GM12865 (cell line): ENCODE measurements at regions not wholly inside any gene's neighbourhood (a gene's known extent, or its start where the extent isn't known, plus 50 kb on each side); places are given as distances from the start of the nearest gene placed in this dataset.

Experiments used
- DNase-seq: peaks from one replicate; pipeline ENCODE4 v3.0.0; 2010; ENCODE audit warnings: low read depth
- H3K4me3 ChIP-seq: 2 replicates; pipeline ENCODE4 v1.5.1; 2011; ENCODE audit warnings: mild to moderate bottlenecking, low read depth, low read length, control low read depth
- TF ChIP-seq, protein P1 (sequence below): IDR thresholded peaks from 2 replicates; pipeline ENCODE4 v1.5.1; 2011; ENCODE audit warnings: low read length, control low read depth, low read depth, inconsistent platforms; ENCODE audit not compliant: insufficient read depth; ENCODE audit errors: missing control alignments

DNA sequence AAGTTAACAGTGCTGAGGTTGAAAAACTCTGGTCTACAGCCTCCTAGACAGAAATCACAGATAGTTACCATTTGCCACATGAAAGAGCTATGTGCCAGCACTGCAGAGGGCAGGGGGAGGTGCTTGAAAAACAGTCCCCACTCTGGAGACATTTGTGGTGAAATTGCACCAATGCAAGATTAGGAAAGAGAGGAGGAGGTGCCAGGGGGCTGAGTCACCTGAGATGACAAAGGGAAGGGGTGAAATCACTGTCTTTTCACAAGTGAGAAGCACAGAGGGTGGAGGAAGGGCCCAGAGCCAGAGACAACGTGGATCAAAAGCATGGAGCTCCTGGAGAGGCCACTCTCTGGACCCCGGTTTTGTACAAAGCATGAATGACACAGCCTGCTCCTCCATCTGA is 196.3 kb downstream of the BUD13 start:
- TF ChIP-seq, protein P1, sequence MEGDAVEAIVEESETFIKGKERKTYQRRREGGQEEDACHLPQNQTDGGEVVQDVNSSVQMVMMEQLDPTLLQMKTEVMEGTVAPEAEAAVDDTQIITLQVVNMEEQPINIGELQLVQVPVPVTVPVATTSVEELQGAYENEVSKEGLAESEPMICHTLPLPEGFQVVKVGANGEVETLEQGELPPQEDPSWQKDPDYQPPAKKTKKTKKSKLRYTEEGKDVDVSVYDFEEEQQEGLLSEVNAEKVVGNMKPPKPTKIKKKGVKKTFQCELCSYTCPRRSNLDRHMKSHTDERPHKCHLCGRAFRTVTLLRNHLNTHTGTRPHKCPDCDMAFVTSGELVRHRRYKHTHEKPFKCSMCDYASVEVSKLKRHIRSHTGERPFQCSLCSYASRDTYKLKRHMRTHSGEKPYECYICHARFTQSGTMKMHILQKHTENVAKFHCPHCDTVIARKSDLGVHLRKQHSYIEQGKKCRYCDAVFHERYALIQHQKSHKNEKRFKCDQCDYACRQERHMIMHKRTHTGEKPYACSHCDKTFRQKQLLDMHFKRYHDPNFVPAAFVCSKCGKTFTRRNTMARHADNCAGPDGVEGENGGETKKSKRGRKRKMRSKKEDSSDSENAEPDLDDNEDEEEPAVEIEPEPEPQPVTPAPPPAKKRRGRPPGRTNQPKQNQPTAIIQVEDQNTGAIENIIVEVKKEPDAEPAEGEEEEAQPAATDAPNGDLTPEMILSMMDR = no peak

DNA sequence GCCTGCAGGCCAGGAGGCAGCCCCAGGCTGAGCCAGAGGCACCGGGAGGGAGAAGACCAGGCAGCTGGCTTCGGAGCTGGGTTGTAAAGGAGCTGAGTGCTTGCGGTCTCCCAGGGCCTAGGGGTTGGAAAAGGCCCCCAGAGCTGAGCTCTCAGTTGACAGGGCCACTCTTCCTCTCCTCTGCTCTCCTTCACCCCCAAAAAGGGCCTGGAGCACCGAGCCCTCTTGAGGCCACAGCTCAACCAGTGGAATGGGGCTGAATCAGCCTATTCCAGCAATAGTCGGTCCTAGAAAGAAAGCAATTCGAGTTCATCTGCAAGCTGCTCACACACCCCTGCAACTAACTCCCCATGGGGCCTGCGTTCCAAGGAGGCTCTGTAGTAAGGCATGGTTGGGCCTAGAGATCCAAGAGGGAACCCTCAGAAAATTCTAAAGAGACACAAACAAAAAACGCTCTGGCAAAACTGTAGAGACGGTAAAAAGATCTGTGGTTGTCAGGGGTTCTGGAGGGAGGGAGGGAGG is 205.0 kb downstream of the BUD13 start:
- H3K4me3 ChIP-seq = no peak overlapping the region
- DNase-seq = no peak
- TF ChIP-seq, protein P1 = no peak

More for the DNA sequence above, 196.3 kb downstream of the BUD13 start:
- no peak overlapping the region for H3K4me3 ChIP-seq
- DNase-seq = no peak

DNA sequence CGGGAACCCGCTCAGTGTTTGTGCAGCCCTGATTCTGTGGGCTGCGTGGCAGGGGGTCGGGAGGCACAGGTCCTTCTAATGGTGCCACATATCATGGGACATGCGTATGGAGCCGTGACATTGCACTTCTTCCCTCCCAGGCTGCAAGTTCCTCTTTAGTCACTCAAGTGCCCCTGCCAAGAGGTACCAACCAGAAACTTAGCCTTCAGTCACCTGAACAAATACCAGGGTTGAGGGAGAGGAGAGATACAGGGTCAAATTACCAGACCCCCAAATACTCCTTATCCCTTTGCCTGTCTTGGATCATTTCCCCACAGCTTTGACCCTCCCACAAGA is 209.1 kb downstream of the BUD13 start:
- DNase-seq = no peak
- H3K4me3 ChIP-seq = no peak overlapping the region
- TF ChIP-seq, protein P1 = no peak

DNA sequence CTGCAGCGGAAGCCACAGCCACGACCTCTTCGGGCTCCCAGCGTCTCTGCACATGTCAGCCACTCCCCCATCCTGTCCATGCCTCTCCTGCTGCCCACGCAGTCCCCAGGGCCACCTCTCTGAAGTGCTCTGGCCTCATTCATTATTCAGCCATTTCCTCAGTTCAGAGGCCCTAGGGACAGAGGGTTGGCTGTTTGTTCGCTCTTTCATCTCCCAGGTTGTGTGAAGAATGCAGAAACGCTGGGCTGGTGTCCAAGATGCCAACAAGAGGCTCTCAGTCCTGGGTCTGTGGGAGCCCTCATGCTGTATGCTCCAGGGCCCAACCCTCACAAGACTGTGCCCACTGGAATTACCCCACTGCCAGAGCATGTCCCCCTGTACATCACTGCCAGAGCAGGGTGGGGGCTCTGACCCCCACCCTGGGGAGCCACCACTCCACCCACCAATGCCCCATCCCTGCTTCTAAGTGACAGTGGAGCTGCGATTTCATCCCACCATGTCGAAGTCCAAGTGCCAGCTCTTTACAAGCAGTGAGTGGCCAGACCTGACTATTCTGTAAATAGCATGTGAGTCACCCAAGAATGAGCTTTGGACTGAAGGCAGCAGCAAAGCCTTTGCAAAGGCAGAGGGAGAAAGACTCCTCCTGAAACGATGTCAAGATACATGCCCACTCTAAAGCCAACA is 209.6 kb downstream of the BUD13 start:
- TF ChIP-seq, protein P1 = no peak
- no peak for DNase-seq
- H3K4me3 ChIP-seq = no peak overlapping the region

DNA sequence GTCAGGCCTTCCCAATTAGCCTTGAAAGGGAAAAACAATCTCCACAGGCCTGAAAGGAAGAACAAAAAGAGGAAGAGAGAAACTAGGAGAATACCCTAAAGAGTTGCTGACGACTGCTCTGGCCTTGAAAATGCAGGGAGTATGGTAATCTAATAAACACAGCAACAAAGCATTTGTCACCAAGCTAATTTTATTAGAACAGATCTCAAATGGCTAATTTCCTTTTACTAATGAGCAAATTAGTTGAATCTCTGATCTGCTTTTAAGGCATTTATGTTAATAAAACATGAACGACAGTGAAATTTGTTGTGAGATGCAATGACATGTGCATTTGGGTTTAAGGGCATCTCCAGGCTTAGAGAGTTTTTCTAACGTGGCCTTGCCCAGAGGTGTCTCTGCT is 212.2 kb downstream of the BUD13 start:
- DNase-seq = no peak
- H3K4me3 ChIP-seq = no peak overlapping the region
- TF ChIP-seq, protein P1 = no peak

DNA sequence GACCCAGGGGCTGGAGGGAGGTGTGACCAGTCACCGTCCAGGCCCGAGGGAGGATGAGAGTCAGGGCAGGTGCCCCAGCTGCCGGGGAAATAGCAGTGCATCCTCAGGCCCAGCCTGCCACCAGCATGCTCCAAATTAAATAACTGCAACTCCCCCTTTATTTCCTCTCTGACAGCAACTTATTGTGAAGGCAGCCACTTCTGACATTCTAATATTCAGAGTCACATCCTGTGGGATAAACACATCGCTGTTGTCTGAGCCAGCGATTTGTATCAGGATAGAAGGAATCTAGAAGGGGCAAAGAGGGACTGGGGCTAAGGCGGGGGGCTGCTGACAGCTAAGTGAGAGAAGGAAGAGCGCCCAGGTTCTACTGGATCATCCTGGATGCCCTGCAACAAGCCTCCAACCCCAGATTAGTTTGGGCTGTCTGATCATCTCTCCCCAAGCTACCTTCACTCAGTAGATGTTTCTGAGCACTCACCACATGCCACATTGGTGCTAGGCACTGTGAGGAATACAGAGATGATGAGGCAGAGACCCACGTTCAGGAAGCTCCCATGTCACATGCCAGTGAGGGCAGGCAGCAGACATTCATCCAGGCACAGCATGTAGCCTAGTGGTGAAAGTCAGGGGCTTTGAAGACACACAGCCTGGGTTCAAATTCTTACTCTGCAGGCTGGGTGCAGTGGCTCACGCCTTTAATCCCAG is 214.1 kb downstream of the BUD13 start:
- H3K4me3 ChIP-seq = no peak overlapping the region
- TF ChIP-seq, protein P1 = no peak
- DNase-seq = no peak
